COR-L47 (cell line): ENCODE measurements at regions not wholly inside any gene's neighbourhood (a gene's known extent, or its start where the extent isn't known, plus 50 kb on each side); places are given as distances from the start of the nearest gene placed in this dataset.
A peak's percentile ranks its signal among the peaks of the same experiment; 100 is the strongest.

Experiments used
- DNase-seq: peaks from one replicate; lab custom pipeline; 2025; lab: John Stamatoyannopoulos, UW

- no peak for DNase-seq
Measured at GRCh38 chr2:217409949-217410680, 550.3 kb upstream of the TNP1 start.

- no peak for DNase-seq
Measured at GRCh38 chr2:217407362-217407761, 547.5 kb upstream of the TNP1 start.

- no peak for DNase-seq
Measured at GRCh38 chr2:217404236-217404760, 544.4 kb upstream of the TNP1 start.

- peak; percentile 8 for DNase-seq
Measured at GRCh38 chr2:217402761-217403383, 543.0 kb upstream of the TNP1 start.

GRCh38 chr2:217402144-217402543 is 542.3 kb upstream of the TNP1 start:
- DNase-seq: no peak

- no peak for DNase-seq
Measured at GRCh38 chr2:217399291-217399690, 539.4 kb upstream of the TNP1 start.

GRCh38 chr2:217398860-217399259 is 539.0 kb upstream of the TNP1 start:
- DNase-seq: no peak

GRCh38 chr2:217398101-217398500 is 538.2 kb upstream of the TNP1 start:
- DNase-seq: no peak

- DNase-seq: no peak
Measured at GRCh38 chr2:217396586-217396985, 536.7 kb upstream of the TNP1 start.

- DNase-seq: no peak
Measured at GRCh38 chr2:217396165-217396564, 536.3 kb upstream of the TNP1 start.

- no peak for DNase-seq
Measured at GRCh38 chr2:217394510-217395351, 534.9 kb upstream of the TNP1 start.

GRCh38 chr2:217393585-217394032 is 533.7 kb upstream of the TNP1 start:
- DNase-seq: no peak

GRCh38 chr2:217392930-217393584 is 533.2 kb upstream of the TNP1 start:
- no peak for DNase-seq

- DNase-seq: peak; percentile 6
Measured at GRCh38 chr2:217387776-217388387, 528.0 kb upstream of the TNP1 start.

- DNase-seq: no peak
Measured at GRCh38 chr2:217386041-217386440, 526.2 kb upstream of the TNP1 start.

GRCh38 chr2:217383620-217384019 is 523.8 kb upstream of the TNP1 start:
- no peak for DNase-seq

GRCh38 chr2:217382794-217383193 is 522.9 kb upstream of the TNP1 start:
- DNase-seq: no peak

GRCh38 chr2:217379807-217380206 is 519.9 kb upstream of the TNP1 start:
- no peak for DNase-seq

GRCh38 chr2:217372794-217373193 is 512.9 kb upstream of the TNP1 start:
- DNase-seq: no peak

GRCh38 chr2:217371781-217372213 is 511.9 kb upstream of the TNP1 start:
- no peak for DNase-seq

- no peak for DNase-seq
Measured at GRCh38 chr2:217370391-217370790, 510.5 kb upstream of the TNP1 start.

GRCh38 chr2:217367464-217367863 is 507.6 kb upstream of the TNP1 start:
- DNase-seq: no peak
